GDM1 (cell line): ENCODE measurements at regions not wholly inside any gene's neighbourhood (a gene's known extent, or its start where the extent isn't known, plus 50 kb on each side); places are given as distances from the start of the nearest gene placed in this dataset.

Source experiments
- DNase-seq: peaks from one replicate; lab custom pipeline; 2025; lab: John Stamatoyannopoulos, UW

DNA sequence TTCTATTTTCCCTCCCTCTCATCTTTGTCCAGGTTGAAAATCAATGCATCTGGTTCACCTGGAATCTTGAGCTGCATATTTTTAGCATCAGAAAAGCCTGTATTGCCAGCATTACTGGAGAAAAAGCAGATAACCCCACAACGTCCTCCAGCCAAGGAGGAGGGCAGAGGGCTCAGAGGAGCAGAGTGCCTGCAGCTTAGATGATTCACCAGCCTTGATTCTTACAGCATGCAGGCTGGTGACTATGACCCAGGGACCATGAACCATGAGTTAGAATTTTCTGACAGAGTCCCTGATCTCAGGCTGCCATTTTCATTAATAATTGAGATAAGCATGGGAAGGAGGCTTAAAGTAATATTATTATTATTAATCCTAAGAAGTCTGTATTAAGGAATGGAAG, 278.2 kb downstream of the BRINP1 start:
- no peak for DNase-seq

DNA sequence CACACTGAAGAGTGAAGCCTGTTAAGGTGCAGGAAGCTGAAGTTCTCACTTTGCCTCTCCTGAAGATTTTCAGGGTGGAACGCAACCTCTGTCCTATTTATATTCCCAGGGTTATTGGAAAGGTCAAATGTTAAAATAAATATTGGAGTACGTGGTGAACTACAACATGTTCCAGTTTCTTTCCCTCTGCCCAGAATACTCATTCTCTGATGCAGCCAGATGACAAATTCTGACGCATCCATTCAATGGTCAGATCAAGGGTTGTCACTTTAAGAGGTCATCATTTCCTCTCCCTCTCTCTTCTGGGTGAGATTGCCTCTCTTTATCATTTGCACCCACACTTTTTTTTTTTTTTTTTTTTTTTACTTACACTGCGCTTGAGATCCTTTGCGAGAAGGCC, 277.1 kb downstream of the BRINP1 start:
- no peak for DNase-seq

DNA sequence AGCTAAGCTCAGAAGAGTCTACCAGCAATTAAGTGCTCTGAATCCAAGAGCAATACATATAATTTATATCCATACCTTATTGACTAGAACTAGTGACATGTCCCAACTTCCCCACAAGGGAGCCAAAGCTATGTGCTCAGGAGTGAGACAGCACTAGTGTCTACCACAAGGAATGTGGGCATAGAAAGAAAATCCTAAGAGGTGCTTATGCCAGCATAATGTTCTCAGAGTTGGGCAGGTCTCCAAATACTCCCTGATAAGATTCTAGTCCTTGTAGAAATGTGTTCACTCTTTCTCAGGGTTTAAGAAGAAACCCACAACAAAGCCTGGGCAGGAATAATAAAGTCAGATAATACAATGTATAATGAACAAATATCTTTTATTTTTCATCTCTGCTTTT, 275.1 kb downstream of the BRINP1 start:
- DNase-seq: no peak

DNA sequence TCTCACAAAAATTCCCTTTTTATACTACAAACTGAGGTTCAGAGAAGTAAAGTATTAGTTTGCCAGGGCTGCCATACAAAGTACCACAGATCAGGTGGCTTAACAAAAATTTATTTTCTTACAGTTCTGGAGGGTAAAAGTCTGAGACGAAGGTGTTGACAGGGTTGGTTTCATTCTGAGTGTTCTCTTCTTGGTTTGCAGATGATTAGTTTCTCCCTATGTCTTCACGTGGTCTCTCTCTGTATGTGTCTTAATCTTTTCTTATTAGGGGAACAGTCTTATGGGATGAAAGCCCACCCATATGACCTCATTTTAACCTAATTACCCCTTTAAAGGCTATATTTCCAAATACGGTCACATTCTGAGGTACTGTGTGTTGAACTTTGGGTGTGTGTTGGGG, 274.2 kb downstream of the BRINP1 start:
- no peak for DNase-seq

DNA sequence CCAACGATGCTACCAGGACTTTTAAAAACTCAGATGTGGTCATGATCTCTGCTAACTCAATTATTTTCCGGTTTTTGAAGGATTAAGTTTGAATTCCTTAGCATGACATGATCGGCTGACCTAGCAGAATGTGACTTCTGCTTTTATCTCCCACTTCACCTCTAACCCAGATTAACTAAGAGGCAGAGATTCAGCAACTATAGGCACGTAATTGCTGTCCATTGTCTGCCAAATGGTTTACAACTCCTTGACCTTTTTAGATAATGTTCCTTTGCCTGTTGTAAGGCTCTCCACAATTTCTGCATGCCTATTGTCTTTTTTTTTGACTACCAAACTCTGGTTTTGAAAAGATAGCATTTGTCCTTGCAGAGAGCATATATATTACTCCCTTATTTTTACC, 268.2 kb downstream of the BRINP1 start:
- DNase-seq: no peak

DNA sequence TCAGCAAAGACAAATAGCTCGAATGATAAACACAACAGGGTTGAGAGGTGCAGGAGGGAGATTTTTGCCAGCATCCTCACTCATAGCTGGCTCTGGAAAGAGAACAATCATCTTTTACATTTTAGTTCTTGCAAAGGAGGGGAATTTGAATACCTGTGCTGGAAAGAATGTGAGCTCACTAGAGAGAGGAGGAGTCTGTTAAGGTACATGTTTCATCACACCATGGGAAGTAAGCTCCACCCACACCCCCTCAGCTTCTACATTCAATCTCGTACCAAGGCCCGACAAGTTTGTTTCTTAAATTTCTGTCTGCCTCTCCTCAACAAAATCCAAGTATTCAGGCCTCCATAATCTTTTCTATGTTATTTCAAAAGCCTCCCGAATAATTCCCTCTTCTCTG, 254.6 kb downstream of the BRINP1 start:
- no peak for DNase-seq
